Ammon's horn (tissue), 1 donor: ENCODE measurements at regions not wholly inside any gene's neighbourhood (a gene's known extent, or its start where the extent isn't known, plus 50 kb on each side); places are given as distances from the start of the nearest gene placed in this dataset.

ENCODE experiments used
- DNase-seq: peaks from one replicate; pipeline ENCODE4 v3.0.0-alpha.2; 2016; ENCODE audit warnings: low spot score

DNA sequence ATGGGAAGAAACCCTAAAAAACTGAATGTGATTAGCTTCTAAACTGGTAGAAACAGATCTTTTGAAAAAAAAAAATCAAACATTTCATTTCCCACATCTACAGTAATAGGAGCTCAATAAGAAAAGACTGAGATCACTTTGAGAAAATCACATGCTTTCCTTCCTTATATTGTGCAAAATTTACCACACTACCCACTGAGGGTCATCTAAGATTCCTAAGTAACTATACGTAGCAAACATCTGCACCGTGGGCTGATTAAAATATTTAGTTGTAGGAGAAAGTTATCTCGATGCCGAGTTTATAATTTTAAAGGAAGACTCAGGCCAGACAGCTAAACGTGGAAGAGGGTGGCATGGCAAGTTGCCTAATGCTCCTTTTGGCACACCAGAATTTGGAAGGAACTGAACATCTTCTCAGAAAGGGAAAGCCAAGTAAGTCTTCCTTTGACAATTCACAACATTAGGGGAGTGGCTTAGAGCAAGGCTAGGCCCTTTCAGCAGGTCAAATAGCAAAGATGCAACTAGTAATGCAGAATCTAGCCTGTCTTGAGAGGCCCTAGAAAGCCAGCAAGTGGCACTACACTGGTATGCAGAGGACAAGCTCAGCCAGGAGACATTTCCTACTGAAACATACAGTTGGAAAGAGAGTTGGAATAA is 128.0 kb downstream of the TMA16 start:
- DNase-seq = no peak

DNA sequence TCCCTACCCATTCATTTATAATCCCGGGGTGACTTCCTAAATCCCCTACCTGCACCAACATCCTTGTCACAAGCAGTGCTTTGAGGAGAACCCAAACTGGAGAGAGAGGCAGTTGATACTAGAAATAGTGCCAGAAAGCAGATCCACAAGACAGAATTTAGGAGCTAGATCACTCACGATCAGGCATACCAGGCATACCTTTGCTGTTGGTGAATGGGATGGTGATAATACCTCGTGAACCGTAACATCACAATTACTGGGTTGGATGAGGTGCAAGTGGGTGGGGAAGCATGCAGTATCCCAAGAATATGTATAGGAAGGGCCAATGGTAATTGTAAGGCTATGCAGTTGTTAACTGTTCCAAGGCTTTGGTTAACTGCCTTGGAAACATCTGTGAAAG is 129.3 kb downstream of the TMA16 start:
- DNase-seq = no peak

DNA sequence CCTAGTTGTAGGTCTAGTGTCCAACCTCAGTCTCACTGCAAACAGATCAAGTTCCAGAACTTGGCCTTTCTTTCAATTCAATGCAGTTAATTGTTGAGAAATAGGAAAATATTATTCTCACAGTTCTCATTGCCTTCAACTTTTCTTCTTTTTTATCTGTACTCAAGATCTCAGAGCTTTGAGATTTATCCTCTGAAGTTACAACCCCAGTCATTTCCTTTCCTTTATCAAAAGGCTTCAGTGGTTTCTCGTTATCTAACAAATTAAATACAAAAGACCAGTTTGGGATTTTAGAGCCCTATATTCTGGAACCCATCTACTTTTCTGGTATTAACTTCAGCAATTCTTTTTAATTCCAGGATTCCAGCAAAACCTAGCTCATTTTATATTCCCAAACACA is 130.2 kb downstream of the TMA16 start:
- DNase-seq = no peak

DNA sequence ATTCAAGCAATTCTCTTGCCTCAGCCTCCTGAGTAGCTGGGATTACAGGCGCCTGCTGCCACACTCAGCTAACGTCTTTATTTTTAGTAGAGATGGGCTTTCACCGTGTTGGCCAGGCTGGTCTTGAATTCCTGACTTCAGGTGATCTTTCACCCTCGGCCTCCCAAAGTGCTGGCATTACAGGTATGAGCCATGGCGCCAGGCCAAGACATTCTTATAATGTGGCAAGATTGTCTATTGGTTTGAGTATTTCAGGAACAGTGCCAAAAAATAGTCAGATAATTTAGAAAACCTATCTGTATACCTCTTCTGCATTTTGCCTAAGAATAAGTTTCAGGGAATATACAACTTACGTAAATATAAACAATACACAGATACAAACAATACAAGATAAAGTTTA is 136.8 kb downstream of the TMA16 start:
- no peak for DNase-seq

DNA sequence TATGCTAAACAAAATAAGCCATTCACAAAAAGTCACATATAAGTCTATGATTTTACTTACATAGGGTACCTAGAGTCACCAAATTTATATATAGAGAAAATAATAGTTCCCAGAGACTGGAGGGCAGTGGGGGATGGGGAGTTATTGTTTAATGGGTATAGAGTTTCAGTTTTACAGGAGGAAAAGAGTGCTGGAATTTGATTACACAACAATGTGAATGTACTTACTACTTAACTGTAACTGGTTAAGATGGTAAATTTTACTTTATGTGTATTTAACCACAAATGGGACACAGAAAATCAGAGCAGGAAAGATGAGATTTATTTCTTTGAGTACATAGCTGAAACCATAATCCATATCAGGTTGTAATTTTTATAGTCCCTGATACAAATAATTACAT is 144.4 kb downstream of the TMA16 start:
- DNase-seq = no peak

DNA sequence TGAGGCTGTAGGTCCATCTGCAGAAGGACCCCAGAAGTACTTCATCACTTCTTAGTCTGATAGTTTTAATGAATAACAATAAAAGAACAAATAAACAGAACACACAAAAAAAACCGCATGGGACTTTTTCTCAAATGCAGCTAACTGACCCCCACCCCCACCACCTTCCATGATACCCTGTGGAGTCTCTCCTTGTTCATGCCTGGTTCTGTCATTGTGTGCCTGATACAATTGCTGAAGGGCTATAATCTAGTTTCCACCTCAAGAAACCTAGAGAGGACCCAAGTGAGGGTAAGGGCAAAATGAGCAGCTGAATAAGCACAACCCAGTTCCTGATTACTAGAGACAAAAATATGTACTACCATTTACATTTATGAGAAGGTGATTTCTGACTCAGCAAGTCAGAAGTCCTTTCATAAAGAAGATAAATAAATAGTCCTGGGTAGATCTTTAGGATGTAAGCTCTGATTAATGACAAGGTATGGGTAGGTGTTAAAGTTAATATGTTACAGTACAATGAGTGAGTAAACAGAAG is 155.1 kb downstream of the TMA16 start:
- no peak for DNase-seq

DNA sequence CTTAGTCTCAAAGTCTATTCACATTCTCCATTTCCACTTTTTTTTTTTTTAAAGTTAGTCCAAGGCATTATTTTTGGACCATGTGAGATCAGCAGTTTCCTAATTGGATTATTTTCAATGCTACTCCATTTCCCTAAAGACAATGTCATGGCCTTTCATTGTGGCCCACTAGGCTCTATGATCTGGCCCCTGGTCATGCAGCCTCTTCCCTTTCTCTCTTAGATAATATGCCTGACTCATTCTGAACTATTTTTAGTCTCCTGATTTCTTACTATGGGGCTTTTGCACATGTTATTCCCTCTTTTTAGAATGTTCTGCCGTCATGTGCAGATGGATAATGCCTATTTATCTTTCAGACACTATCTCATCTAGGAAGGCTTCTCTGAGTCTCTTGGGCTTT is 157.3 kb downstream of the TMA16 start:
- no peak for DNase-seq

DNA sequence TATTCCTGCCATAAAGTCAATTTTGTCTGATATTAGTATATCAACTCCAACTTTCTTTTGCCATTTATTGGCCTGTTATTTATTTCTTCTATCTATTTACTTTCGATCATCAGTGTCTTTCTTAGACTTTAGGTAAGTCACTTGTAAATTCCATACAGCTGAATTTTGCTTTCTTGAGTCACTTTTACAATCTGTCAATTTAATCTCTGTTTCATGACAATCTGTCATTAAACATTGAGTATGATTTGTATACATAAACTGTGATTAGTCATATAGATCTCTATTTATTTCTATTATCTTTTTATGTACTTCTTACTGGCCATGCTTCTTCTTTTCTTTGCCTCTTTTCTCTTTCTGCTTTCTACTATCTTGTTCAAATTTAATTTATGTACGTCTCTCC is 160.1 kb downstream of the TMA16 start:
- DNase-seq = no peak

DNA sequence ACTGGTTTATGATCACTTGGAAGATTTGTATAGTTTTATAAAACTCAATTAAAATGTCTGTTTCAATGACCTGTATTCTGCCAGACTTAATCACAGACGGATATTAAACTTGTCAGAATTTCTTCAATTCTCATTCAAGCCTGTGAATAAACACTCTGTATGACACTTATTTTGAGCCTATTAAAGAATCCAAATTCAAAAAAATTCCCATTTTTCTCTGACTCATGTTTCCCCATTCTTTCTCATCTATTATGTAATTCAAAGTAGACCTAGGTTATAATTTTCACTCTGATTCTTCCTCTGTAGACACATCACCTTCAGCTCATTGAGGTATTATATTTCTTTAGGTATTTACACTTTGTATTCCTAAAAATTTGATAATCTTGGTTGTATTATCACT is 166.1 kb downstream of the TMA16 start:
- no peak for DNase-seq

DNA sequence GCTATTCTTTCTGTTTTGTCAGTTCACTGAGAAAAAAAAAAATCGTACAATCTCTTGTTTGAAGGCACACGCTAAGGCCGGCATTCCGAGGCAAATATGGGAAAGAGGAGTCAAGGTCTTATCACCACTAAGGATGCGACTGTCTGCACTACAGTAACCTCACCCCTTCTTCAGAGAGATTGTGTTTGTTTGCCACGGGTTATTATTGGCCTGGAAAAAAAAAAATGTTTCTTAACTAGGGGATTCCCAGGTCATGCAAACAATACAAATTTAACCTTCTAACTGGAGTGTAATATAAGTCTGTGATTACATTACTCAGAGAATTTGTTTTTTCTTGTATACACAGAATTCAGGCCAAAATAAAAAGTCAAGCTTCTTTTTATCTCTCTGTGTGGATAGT is 168.3 kb downstream of the TMA16 start:
- DNase-seq = no peak

DNA sequence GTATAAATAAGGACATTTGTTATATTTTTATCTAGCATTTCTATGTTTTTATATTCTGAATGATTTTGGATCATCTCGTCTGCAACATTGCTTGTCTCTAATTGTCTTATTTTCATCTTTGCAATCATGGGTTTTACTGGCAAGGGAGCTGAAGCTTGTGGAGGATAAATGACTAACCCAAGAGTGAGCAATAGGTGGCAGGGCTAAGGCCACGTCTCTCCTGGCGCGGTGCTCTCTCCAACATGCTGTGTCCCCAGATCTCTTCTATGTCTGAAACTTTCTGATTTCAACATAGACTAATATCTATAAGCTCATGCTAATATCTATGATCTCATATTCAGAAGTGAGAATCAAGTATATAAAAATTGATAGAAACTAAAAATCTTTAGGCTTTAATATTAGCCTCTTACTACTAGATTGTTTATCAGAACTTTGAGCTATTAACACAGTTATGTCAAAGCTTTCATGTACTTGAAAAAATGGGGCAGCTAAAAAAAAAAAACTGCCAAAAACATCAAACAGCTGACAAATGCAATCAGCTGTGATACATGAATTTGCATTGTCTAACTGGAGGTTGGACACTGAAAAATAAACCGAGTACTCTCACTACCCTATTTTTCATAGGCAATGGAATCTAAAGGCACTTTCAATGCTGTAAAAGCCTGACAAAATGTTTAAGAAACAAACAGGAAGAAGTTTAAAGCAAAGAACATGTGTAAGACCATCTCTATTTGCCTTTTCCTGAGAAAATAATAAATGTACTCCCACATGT is 169.2 kb downstream of the TMA16 start:
- DNase-seq = no peak

DNA sequence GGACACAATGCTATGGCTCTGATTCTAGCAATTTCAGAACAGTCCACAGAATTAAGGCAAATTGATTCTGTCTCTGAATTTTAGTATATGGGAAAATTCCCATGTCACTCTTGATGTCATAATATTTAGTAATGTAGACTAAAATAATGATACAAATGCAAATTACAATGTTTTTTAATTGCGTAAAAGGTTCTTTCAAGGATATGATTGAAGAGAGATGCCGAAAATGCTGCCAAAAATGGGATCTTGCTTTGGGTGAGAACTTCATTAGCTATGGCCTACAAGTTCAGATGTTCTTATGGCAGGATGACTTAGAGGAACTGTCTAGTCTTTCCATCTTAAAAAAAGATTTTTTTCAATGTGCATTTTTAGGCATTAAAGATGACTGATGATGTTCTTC is 170.6 kb downstream of the TMA16 start:
- no peak for DNase-seq

DNA sequence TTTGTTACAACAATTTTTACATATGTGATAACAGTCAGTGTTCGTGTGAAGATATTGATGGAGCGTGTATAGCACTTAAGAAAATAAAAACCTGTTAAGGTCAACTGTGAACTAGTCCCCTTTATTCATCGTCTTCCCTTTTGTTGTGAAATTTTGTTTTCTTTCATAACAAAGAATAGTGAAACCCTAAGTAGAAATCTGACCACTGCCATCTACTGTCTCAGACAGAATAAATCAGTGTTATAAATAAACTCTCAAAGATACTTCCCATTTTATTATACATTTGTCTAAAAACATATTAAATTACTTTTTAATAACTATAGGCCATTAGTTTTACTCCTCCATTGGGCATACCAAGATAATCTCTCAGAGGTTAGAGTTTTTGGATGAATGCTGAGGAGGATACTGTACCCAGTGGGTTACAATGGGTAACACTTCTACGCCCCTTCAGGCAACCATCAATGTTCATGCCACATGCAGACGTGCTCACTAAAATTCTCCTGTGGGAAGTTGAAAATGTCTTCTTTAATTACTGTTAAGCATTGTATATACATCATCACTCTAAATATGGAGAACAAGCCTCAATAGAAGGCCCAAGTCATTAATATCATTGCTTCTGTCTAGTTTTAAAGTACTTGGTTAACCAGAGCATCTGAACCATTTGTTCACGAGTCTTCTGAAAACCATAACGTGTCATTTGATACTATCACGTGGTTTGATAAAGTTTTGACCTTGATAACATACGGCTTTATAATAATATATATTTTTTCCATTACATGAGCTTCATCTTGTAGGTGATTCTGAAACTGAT is 171.2 kb downstream of the TMA16 start:
- no peak for DNase-seq

DNA sequence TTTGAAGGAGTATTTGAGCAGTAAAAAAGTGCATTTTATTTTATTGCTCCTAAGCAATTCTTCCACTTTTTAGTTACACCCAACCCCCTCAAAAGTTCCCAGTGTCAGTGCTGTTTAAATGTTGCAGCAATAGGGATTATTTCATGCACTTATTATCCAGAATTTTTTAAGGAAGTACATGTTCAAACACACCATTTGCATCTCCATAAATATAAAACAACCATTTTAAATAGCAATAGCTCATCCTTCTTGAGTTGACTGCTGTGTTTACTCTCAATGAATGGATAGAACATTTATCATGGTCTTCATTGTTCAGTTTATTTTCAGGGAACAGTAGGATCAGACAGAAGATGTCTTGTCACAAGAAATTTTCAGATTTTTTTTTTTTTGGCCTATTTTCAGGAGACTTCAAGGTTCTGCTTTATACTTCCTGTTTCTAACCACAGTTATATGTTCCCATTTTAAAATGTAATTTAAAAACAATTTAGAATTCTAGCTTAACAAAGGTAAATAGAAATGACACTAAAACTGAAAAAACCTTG is 171.9 kb downstream of the TMA16 start:
- DNase-seq = no peak

DNA sequence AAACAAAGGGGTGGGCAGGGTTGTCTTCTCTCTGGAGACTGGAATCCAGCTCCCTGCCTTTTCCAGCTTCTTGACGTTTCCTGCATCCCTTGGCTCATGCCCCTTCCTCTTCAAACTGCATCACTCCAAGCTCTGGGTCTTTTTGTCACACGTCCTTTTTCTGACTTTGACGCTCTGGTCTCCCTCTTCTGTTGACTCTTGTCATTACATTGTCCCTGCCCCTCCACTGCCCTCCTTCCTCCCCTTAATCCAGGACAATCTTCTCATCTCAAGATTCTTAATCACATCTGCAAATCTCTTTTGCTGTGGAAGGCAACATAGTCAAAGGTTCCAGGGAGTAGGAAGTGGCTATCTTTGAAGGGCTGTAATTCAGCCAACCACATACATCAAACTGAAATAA is 178.3 kb downstream of the TMA16 start:
- no peak for DNase-seq

DNA sequence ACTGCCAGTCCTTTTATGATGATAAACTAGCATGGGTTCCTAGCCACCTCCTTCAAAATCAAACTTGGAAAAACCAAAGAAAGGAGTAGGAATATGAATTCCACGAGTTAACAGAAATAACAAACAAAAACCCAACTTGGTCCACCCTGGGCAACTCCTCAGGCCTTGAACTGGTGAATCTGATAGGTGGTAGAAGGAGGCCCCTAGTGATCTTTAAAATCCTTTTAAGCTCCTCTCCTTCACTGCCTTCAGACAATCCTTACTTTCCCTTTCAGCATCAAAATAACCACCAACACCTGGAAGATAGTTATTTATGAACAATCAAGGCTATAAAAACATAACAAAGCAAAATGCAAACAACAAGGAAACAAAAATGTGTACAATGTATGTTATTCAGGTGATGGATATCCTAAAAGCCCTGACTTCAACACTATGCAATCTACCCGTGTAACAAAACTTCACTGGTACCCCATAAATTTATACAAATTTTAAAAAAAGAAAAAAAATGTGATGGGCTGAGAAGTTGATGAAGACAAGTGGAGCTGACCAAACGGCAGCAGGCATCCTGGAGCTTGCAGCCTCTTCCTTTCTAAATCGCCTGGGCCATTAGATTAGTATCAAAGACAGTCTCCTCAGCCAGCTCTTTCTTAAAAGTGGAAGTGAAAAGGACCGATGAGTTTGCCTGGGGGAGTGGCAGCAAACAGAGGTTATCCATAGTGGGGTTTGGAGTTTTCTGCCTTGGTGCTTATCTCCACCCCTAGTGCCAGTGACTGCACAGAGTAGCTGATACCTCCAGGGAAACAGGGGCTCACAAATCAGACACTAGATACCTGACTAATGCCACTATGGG is 179.6 kb downstream of the TMA16 start:
- no peak for DNase-seq

DNA sequence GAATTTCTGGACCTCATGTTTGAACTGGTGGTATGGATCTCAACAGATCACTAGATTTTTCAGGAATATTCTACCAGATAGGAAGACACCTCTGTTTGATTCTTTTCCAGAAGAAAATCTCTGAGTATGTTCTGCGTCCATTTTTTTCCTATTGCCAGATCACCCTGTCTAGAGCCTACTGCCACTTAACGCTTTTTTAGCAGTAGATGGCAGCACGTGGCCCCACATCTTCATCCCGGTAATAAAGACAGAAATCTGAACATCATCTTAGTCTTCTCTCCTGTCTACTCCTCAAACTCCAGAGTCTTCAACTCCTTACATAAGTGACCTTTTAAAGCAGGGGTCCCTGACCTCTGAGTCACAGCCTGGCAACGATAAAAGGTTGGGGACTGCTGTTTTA is 184.7 kb downstream of the TMA16 start:
- DNase-seq = peak; percentile 40

DNA sequence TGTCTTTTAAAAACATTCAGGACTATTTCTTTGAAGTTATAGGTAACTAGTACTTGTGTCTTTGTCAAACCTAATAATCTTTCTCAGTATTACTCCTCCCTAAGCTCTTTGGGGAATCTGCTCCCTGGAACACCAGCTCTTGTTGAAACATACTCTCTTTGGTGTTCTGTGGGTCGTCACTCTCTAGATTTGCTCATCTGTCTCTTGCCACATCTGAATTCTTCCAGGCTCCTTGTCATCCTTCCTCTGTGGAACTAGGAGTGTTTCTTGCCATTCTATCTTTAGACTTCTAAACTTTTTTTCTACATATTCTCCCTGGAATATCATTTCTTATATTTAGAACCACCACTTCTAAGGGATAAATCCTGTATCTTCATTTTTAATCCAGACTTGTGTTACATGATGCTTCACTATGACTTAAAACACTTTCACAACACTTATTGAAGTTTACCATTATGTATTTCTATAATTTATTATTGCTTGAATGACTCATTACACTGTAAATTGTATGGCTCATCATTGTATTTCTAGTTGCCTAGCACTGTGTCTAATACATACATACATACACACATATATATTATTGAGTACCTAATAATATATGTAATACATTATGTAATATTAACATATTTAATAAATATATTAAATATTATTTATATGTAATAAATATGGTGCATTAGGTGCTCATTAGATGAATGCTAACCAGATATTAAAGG is 186.1 kb downstream of the TMA16 start:
- no peak for DNase-seq

DNA sequence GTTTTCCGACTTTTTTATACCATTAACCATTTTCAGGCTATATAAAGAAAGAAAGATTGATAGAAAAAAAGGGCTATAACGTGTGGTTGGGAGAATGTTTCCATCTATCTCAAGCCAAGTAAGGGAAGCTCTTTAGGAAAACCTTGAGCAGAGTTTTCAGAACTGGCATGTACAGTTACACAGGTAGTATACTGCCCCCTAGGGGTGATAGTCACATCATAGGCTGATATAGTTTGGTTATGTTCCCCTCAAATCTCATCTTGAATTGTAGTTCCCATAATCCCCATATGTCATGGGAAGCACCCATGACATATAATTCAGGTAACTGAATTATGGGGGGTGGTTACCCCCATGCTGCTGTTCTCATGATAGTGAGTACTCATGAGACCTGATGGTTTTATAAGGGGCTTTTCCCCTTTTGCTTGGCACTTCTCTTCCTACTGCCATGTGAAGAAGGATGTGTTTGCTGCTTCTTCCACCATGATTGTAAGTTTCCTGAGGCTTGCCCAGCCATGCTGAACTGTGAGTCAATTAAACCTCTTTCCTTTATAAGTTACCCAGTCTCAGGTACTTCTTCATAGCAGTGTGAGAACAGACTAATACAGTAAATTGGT is 186.8 kb downstream of the TMA16 start:
- peak; percentile 33 for DNase-seq

DNA sequence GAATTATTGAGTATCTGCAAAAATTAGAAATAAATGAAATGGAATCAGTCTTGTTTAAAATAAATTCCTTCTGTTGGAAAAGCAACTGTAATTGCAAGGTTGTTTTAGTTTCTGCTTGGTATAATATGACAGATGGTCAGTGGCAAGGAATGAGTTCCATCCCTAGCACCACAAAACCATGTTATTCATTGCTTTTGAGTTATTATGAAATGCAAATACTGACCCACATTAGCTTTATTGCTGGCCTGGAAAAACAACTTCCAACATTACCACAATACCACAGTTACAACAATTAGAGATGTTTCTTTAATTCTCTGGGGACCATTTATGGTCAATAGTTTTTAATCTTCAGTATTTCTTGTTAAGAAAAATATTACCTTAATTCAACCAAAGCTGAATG is 194.4 kb downstream of the TMA16 start:
- DNase-seq = no peak

DNA sequence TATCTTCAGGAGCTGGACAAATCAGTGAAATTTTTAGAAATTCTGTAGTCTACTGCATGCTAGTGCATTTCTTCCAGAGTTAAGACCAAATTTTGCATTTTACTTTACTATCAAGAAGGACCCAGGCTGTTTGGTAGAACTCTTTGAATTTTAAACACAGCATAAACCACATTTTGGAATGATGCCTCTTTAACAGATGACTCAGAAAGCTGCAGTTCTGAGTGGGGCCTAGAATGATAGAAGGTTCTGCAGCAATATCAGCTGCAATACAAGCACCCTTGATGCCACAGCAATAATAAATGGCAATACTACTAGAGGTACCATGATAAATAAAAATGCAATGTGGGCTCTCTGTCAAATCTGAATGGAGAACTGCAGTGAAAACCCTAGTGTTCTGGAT is 198.7 kb downstream of the TMA16 start:
- DNase-seq = no peak
